ENCODE measurements at regions not wholly inside any gene's neighbourhood (a gene's known extent, or its start where the extent isn't known, plus 50 kb on each side); places are given as distances from the start of the nearest gene placed in this dataset.

DNA sequence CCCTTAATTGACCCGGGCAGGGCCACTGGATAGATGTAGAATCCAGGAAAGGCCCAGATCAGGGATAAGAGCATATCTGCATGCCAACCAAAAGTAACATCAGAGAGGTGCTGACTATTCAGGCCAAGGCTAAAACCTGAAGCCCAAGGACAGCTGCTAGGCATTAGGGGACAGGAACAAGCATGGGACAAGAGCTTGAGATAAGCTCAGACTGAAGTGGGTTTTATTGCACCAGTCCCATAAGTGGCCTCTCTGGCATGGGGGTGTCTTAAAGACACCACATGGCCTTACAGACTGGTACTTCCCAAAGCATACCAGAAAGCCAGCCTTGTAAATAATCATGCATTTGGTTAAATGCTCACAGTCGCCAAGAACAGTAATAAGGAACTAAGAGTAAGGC lies 376.1 kb downstream of the FBXW7 start:
- DNase-seq (ENCODE audit: low read depth) = no peak

DNA sequence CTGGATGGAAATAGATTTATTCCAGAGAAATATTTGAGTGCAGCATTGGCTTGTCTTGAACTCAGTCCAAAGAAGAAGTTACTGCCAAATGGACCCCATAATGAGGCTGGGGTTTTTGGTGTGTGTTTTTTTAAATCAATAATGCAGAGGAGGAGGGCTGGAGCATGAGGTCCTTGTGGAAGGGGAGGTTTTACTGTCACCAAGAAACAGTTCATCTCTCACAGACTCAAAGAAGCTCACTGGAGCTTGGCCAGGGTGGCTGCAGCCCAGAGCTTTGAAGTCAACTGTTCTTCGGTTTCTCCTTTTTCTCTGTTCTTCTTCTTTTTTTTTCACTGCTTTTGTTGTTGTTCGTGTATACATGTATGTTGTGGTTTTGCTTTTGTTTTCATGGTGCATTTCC lies 377.7 kb downstream of the FBXW7 start:
- no peak for DNase-seq (ENCODE audit: low read depth)

DNA sequence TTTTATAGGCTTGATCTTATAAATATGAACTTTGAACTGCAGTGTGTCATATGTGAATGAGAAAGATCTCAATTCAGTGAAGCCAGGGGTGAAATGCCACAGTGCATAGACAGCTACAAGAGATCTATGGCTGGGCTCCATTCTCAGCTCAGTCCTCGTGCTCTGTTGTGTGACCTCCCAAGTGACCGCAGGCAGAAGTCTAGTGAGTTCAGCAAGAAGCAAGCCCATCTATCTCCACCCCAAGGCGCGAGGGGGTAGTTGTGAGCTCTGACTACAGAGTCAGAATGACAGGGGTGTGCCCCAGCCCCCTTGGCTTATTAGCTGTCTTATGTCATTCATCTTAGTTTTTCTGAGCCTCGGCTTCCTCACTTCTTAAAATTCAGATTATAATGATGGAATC lies 378.3 kb downstream of the FBXW7 start:
- no peak for DNase-seq (ENCODE audit: low read depth)

DNA sequence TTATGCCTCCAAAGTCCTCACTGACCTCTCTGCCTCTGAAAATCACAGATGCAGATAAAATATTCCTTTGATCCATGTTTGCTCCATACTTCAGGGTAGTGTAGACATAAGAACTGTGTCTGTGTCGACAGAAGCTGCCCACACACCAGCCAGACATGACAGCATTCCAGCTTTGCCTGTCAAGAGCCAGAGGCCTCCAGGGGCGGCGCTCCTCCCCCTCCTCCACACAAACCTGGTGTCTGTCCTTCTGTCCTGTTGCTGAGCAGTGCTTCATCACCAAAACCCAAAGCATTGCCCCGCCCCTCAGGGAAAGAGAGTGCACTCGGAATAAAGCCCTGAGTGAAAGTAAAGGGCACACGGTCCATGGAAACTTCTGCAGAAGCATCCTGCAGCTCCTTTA lies 379.4 kb downstream of the FBXW7 start:
- no peak for DNase-seq (ENCODE audit: low read depth)

DNA sequence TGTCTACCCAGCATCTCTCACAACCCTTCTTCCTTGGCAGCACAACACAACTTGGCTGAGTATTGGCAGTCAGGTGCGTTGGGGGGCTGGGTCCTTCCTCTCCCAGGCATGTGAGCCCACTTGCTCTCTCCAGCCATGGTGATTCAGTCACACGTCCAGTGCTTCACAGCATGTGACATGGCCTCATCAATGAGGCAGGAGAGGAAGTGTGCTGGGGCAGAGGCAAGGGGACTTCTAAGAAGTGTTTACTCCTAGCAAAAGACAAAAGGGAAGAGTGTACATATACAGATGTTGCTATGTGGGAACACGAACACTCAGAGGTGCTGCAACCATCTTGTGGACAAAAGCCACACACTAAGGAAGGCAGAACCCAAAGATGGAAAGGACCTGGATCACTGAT lies 380.8 kb downstream of the FBXW7 start:
- no peak for DNase-seq (ENCODE audit: low read depth)

DNA sequence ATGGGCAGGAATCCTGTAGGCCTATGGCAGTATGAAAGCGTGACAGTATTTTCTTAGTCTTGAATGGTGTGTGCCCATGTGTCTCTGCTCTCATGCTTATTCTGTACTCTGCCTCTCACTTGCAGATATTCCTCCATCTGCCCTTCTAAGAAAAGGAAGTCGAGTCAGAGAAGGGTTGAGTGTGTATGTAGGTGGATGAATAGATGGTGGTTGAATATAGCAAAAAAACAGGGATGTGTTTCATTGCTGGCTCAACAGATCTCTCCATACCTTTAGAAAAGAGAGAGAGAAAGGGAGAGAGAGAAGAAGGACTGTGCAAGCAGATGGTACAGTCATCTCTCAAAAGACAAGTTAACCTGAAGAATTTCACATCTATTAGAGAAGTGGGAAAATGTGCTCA lies 381.5 kb downstream of the FBXW7 start:
- DNase-seq (ENCODE audit: low read depth) = no peak

DNA sequence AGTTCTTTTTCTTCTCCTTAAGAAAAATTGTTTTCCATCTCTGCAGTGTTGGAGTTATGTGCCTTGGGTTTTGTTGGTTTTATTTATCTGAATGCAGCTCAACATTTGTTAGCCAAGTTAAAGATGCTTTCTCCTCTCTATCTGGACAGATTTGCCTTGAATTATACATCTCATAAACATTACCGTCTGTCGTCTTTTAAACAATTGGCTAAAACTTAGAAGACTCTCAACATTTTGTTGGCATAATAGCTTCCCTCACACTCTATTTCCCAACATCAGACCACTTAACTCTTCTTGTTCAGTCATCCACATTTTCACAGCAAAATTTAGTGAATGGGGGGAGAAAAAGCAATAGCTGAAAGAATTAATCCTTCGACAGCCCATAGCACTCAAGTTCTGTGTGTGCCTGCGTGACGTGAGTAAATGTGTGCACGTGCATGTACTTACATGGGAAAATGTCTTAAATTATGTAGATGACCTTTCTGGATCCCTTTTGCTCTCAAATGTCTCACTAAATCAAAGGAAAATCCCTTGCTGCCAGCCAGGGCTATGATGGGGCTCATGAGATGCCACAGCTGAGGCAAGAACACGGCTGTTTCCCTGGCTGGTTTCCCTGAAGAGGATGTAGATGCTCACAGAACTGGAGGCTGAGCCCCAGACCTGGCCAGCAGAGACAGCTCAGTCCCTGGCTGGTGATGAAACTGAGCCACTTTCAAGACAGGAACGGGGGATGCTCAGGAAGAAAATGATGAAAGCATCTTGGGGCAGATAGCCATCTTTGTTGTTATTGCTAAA lies 382.2 kb downstream of the FBXW7 start:
- no peak for DNase-seq (ENCODE audit: low read depth)

DNA sequence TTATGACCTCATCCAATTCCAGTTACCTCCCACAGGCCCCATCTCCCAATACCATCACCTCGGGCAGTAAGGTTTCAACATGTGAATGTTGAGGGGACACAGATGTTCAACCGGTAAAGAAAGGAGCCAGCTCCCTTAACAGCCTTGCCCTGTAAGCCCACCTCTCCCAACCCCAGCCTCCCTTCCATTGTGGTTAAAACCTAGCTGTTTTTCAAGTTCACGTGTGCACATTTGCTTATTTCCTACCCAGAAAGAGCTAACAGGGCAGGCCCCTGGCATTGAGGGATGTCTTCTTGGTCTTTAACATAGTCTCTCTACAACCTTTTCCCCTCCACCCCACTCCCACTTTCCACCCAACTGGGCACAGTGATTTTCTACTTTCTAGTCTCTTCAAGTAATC lies 385.7 kb downstream of the FBXW7 start:
- DNase-seq (ENCODE audit: low read depth) = no peak

DNA sequence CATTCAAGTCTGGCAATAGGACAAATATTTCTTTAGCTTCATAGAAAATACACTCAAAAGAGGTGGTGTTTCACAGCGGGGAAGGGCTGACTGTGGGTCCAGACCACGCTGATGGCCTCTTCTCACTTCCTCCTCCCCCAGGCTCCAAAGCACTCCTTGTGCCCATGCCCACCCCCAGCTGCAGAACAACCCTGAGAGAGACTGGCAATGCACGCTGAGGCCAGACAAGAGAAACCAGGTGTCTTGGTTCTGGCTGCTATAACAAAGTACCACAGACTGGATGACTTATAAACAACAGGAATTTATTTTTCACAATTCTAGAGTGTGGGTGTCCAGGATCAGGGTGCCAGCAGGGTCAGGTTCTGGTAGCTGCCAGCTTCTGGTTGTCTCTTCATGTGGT lies 386.1 kb downstream of the FBXW7 start:
- no peak for DNase-seq (ENCODE audit: low read depth)

DNA sequence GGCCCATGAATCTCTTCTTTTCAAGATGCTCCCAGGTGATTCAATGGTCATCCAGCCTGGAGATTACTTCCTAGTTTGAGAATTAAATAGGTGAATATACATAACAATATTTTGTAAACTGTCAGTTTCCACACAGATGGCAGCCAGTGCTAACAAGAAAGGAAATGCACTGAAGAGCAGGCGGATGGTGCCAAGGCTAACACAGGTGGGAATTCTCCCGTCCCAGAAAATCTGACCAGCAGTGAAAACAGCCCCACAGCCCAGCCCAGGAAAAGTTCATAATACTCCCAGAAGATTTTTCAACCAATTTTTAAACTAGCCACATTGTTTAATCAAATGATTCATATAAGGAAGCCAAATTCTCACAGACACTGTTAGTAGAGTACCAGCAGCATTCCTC lies 387.2 kb upstream of the GATB start:
- no peak for DNase-seq (ENCODE audit: low read depth)

DNA sequence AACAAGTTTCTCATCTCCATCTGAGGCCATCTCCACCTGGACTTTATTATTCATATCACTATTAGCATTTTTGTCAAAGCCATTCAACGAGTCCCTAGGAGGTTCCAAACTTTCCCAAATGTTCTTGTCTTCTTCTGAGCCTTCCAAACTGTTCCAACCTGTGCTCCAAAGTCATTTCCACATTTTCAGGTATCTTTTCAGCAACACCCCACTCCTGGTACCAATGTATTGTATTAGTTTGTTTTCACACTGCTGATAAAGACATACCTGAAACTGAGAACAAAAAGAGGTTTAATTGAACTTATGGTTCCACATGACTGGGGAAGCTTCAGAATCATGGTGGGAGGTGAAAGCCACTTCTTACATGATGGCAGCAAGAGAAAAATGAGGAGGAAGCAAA lies 385.4 kb upstream of the GATB start:
- no peak for DNase-seq (ENCODE audit: low read depth)

DNA sequence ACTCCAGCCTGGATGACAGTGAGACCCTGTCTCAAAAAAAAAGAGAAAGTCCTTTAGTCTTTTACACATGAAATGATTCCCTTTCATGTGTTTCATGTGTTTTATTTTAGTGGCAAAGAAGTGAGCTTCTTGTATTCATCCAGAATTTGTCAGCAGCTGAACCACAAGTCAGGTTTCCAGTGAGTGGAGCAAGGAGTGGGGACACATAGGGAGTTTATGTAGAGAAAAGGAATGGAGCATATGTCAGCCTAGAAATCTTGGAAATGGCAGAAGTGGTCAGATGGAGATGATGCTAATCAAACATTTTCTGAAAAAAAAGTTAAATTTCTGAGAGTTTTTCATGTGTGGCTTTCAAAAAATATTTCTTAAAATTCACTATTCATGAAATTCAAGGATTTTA lies 383.0 kb upstream of the GATB start:
- no peak for DNase-seq (ENCODE audit: low read depth)

DNA sequence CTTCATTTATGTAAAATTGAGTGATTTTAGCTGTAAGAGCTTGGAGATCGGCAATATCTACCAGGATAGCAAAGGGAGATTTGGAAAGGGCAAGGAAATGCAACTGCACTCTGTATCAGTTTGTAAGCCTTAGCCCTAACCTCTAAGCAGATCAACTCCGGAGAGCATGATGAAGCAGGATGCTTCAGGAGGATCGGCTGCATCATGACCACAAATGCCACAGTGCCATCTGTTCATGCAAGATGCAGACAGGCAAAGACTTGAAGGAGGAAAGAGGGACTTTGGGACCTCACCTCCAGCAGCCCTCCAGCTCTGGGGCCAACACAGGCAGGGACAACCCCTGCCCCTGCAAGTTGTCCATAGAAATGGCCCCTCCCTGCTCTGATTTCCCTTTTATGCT lies 377.6 kb upstream of the GATB start:
- DNase-seq (ENCODE audit: low read depth) = no peak

DNA sequence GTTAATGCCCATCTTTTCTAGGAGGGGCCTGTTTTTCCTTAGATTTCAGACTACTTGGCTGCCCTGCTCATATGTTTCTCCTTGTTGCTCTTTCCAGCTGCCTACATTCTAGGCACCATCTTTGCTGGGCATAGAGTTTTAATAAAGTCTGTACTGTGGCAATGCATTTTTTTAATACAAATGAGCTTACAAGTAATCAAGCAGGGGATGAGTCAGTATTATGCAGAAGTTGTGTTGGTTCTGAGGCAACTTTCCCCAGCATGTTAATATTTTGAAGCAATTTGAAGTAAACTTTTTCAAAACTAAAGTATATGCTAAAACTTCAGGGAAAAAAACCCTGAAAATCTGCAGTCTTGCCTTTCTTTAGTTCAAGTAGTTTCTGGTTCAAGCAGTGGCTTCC lies 372.0 kb upstream of the GATB start:
- no peak for DNase-seq (ENCODE audit: low read depth)

DNA sequence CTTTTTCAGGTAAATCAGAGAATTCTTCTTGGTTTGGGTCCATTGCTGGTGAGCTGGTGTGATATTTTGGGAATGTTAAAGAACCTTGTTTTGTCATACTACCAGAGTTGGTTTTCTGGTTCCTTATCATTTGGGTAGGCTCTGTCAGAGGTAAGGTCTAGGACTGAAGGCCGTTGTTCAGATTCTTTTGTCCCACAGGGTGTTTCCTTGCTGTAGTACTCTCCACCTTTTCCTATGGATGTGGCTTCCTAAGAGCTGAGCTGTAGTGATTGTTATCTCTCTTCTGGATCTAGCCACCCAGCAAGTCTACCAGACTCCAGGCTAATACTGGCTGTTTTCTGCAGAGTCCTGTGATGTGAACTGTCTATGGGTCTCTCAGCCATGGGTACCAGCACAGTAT lies 367.5 kb upstream of the GATB start:
- DNase-seq (ENCODE audit: low read depth) = no peak

DNA sequence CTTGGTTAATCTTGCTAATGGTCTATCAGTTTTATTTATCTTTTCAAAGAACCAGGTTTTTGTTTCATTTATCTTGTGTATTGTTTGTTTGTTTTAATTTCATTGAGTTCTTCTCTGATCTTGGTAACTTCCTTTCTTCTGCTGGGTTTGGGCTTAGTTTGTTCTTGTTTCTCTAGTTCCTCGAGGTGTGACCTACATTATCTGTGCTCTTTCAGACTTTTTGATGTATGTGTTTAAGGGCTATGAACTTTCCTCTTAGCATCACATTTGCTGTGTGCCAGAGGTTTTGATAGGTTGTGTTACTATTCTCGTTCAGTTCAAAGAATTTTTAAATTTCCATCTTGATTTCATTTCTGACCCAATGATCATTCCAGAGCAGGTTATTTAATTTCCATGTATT lies 365.4 kb upstream of the GATB start:
- DNase-seq (ENCODE audit: low read depth) = no peak

DNA sequence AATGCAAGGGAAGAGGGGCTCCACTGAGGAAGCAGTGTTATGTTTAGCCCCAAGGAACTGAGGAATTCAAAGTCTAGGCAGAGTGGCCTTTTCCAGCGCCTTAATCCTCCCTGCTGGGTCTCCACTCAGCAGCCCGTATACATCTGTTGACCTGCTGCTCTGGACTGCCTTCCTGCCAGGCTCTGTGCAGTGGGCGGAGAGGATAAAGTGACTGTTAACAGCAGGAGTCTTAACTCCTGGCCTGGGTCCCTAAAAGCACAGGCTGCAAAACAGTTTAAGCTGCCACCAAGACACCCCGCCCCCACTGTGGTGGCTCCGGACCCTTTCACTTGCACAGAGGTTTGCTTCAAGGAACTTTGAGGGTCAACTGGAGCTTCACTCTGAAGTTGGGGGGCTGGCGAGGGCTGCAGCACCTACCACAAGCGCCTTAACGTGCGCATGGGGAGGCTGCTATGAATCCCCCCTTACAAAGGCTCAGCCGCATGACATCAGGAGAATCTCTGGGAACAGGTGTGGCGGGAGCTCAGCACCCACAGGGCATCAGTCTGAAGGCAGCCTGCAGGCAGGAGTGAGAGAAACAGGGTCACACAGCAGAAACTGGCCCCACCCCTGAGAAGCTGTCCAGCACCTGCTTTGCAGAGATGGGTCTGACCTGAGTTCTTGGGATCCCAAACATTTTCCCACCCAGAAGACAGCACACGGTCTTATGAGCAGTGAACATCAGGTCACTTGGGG lies 358.2 kb upstream of the GATB start:
- no peak for DNase-seq (ENCODE audit: low read depth)

DNA sequence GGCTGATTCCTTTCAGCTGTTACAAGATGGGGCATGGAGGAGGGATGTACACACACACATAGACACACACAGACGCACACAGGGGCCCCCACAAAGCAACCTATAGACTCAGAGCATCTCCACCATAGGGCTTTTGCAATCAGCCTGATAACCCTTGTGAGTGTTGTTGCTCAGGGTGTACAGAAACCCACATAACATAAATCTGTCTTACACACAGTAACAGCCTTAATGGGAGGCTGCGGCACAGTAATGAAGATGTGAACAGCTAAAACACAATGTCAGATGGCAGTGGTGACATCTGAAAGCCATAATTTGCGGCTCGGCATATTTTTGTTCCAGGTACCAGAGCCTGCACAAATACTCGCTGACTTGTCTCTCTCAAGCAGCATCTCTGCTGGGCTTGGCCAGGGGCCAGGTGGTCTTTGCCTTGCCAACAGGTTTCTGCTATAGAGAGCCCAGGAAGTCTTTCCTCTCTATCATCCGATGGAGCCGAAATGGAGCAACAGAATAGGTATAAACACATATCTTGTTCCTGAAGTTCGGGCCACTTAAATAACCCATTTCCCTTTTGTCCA lies 357.2 kb upstream of the GATB start:
- no peak for DNase-seq (ENCODE audit: low read depth)

DNA sequence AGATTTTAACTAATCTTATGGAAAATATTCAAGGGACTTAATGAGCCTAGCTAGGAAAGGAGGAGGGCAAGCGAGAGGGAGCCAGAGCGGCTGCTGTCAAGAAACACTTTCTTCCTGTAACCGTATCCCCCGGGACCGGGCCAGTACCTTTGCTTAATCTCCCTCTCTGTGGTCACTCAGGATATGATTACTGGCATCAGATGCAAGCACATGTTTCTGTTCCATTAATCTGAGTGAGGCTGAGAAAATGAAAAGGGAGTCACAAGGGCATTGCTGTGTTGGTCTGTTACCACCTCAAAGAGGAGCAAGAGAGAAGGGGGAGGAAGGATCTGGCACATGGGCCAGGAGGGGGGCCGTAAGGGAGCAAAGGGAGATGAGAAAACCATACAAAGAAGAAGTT lies 356.7 kb upstream of the GATB start:
- DNase-seq (ENCODE audit: low read depth) = no peak

DNA sequence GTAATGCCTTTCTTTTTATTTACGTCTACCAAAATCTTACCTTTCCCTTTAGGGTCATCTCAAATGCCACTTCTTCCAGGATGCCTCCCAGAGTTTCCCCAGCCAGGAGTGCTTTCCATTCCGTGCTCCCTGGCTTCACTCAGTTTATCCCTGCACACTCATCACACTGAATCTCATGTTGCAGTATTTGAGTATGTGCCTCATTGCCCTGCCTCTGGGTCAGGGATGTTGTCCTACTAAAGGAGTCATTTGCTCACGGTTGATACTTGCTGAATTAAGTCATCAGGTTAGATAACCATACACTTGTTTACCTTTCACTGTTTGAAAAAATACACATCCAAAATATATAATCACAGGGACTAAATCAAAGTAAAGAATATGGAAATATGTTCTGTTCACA lies 356.2 kb upstream of the GATB start:
- no peak for DNase-seq (ENCODE audit: low read depth)

DNA sequence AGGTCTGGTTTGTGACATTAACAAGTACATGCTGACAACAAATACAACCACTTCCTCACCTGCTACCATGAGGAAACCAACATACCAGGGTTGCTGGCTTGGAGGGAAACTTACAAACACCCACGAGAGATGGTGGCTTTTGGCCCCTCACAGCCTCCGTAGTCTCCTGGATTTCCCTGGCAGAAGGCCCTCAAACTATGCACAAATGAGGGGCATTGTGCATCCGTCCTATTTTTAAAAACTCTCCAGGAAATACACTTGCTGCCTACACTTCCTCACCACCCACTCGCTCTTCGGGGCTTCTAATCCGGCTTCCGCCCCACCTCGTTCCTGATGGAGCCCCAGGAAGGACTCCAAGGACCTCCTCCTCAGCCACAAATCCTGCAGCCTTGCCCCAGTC lies 355.0 kb upstream of the GATB start:
- DNase-seq (ENCODE audit: low read depth) = no peak

DNA sequence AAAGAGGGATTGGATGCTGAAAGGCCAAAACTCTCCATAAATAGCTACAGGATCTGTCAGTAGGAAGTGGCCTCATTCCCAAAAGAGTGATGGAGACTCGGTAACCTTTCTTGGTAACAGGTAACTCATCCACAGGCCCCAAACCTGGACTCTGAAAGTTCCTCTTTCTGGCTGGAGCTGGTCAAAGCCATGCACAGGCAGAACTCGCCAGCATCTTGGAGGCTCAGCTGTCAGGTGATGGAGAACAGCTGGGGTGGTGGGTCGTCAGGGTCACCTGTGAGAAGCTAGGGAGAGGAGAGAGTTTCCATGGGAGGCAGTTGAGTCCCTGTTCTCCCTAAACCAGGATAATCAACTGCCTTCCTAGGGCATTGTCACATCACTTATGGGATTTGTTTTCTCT lies 354.3 kb upstream of the GATB start:
- no peak for DNase-seq (ENCODE audit: low read depth)

DNA sequence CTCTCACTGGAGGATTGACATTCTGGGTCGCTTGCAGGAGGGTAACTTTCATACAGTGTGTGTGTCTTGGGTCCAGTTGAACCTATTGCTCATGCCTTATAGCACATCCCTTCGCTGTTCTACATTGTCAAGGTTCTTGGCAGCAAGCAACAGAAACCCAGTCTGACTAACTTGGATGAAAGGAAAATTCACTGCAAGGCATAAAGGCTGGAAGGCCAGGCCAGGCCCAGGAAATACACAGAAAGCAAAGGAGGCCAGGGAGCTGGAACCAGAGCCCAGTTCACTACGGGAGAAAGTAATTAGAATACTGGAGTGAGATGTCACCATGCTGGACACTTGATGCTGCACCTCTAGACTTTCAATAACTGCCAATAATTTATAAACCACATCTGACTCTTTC lies 353.8 kb upstream of the GATB start:
- no peak for DNase-seq (ENCODE audit: low read depth)

DNA sequence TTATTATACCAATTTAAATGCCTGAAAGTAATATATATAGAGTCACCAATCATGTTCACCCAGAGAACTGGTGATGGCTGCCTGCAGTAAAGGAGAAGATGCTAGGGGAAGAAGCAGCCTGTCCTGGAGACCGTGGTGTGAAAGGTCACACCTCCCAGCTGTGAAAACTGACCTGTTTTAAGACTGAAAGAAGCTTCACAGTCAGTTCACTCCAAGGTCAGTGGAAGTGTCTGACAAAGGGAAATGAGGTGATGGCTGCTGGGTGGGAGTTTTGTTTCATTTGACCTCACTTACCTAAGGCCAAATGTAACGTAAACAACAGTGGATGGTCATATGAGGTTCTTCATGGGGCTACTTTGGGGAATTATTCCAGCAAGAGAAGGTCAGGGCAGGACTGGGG lies 352.1 kb upstream of the GATB start:
- no peak for DNase-seq (ENCODE audit: low read depth)
